Chondrocyte (in vitro differentiated cells): ENCODE measurements at regions not wholly inside any gene's neighbourhood (a gene's known extent, or its start where the extent isn't known, plus 50 kb on each side); places are given as distances from the start of the nearest gene placed in this dataset.
"Not testable (repeated sequence)": the region's sequence is repeated elsewhere in the genome, so short reads cannot be mapped to it uniquely, and the experiment has no call there.

Experiments used
- DNase-seq: peaks from one replicate; pipeline ENCODE4 v3.0.0; 2021; ENCODE audit warnings: mixed read lengths, low spot score
- H3K27ac Mint-ChIP-seq: one replicate; pipeline ENCODE4 v1.8.0; 2021; ENCODE audit warnings: mild to moderate bottlenecking, moderate library complexity, mixed read lengths; ENCODE audit not compliant: unreplicated experiment
- H3K27me3 Mint-ChIP-seq: 2 replicates; pipeline ENCODE4 v1.8.0; 2021; ENCODE audit warnings: low read depth, mixed read lengths
- H3K36me3 Mint-ChIP-seq: 2 replicates; pipeline ENCODE4 v1.8.0; 2021; ENCODE audit warnings: low read depth, mixed read lengths
- H3K4me1 Mint-ChIP-seq: 2 replicates; pipeline ENCODE4 v1.8.0; 2021; ENCODE audit warnings: low read depth, mild to moderate bottlenecking, mixed read lengths
- H3K4me3 Mint-ChIP-seq: one replicate; pipeline ENCODE4 v1.8.0; 2021; ENCODE audit warnings: mild to moderate bottlenecking, moderate library complexity, mixed read lengths; ENCODE audit not compliant: unreplicated experiment
- H3K9me3 Mint-ChIP-seq: 2 replicates; pipeline ENCODE4 v1.8.0; 2021; ENCODE audit warnings: low read depth, mixed read lengths
- TF ChIP-seq, protein P1 (sequence below): fragments of 200-600 bp; sonication (generic); IDR thresholded peaks from 2 replicates; pipeline ENCODE4 v1.5.0; 2021; ENCODE audit warnings: antibody characterized with exemption, mild to moderate bottlenecking, moderate library complexity

DNA sequence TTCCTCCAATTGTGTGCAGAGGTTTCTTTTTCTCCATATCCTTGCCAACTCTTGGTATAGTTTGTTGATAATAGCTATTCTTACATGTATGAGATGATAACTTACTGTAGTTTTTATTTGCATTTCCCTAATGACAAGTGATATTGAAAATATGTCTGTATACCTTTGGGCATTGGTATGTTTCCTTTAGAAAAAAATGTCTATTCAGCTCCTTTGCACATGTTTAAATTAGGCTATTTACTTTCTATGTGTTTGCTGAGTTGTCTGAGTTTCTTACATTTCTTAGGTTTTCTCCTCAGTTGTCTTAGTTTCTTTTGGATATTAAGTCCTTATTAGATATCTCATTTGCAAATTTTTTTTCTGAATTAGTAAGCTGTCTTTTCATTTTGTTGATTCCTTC is 487.3 kb upstream of the EPHA5 start:
- no peaks in the 10 kb centered on the region for H3K36me3 Mint-ChIP-seq
- H3K27me3 Mint-ChIP-seq = no peaks in the 10 kb centered on the region
- no peak for DNase-seq
- no peak overlapping the region for H3K4me3 Mint-ChIP-seq
- peaks cover 11% of the 10 kb centered on the region for H3K9me3 Mint-ChIP-seq
- H3K27ac Mint-ChIP-seq = no peak overlapping the region
- TF ChIP-seq, protein P1, sequence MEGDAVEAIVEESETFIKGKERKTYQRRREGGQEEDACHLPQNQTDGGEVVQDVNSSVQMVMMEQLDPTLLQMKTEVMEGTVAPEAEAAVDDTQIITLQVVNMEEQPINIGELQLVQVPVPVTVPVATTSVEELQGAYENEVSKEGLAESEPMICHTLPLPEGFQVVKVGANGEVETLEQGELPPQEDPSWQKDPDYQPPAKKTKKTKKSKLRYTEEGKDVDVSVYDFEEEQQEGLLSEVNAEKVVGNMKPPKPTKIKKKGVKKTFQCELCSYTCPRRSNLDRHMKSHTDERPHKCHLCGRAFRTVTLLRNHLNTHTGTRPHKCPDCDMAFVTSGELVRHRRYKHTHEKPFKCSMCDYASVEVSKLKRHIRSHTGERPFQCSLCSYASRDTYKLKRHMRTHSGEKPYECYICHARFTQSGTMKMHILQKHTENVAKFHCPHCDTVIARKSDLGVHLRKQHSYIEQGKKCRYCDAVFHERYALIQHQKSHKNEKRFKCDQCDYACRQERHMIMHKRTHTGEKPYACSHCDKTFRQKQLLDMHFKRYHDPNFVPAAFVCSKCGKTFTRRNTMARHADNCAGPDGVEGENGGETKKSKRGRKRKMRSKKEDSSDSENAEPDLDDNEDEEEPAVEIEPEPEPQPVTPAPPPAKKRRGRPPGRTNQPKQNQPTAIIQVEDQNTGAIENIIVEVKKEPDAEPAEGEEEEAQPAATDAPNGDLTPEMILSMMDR = no peak
- no peaks in the 10 kb centered on the region for H3K4me1 Mint-ChIP-seq

DNA sequence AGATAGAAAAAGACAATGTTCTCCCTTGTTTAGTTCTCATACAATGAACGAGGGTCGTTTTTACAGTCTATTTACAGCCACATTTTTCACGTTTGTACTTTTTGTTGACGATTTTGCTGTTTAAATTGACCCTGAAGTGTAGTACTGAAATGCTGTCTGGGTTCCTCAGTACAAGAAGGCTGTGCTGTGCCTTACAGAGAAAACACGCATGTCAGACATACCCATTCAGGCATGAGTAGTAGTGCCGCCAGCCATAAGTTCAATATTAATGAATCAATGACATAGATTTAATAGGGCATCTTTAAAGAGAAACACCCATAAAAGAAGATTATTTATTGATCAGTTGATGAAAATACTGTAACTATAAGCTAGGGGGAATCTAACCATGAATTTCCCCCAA is 459.8 kb upstream of the EPHA5 start:
- no peak overlapping the region for H3K27ac Mint-ChIP-seq

DNA sequence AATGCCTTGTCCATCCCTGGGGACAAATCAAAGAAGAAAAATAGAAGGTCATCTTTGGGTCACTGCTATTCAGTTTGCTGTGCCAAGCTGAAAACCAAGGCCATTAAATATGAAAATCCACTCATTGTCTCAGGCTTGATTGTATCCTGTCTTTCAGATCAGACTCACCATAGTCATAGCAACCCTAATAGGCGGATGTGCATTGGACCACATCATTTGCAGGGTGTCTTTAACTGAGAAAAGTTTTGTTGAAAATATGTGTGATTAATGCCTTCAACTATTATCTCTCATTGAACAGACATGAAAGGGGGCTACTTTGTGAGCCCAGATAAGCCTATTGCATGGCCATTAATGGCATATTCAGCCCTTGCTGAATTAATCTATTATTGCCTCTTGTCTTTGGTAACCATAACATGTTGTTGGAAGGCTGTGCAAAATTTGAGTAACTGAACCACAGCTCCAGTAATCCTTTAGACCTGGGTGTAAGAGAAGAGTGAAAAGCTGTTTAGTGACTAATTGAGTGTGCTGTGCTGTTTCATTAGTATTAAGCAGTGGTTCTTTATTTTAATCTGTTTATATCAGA is 453.6 kb upstream of the EPHA5 start:
- H3K36me3 Mint-ChIP-seq = no peaks in the 10 kb centered on the region
- no peaks in the 10 kb centered on the region for H3K9me3 Mint-ChIP-seq
- TF ChIP-seq, protein P1 = no peak
- no peaks in the 10 kb centered on the region for H3K4me1 Mint-ChIP-seq
- no peak overlapping the region for H3K27ac Mint-ChIP-seq
- no peak for DNase-seq
- no peak overlapping the region for H3K4me3 Mint-ChIP-seq
- no peaks in the 10 kb centered on the region for H3K27me3 Mint-ChIP-seq

More for the DNA sequence above, 459.8 kb upstream of the EPHA5 start:
- H3K4me1 Mint-ChIP-seq = no peaks in the 10 kb centered on the region
- no peaks in the 10 kb centered on the region for H3K27me3 Mint-ChIP-seq
- no peak for DNase-seq
- no peaks in the 10 kb centered on the region for H3K9me3 Mint-ChIP-seq
- H3K4me3 Mint-ChIP-seq = no peak overlapping the region
- TF ChIP-seq, protein P1 = no peak
- H3K36me3 Mint-ChIP-seq = no peaks in the 10 kb centered on the region

DNA sequence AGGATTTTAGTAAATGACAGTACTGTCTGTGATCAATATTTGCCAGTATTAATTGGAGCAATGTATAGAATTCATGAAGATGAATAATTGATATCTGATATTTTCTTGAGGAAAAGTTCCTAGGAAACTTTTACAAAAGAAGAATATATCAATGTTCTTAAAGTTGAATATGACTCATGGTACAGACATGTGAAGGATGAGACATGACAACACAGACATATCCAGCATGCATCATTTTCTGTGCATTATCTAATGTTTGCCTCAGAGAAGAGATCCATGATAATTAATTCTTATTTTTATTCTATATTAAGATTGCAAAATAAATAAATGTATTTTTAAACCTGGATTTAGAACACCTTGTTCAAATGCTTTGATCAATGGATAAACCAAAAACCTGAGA is 452.9 kb upstream of the EPHA5 start:
- no peak overlapping the region for H3K4me3 Mint-ChIP-seq

DNA sequence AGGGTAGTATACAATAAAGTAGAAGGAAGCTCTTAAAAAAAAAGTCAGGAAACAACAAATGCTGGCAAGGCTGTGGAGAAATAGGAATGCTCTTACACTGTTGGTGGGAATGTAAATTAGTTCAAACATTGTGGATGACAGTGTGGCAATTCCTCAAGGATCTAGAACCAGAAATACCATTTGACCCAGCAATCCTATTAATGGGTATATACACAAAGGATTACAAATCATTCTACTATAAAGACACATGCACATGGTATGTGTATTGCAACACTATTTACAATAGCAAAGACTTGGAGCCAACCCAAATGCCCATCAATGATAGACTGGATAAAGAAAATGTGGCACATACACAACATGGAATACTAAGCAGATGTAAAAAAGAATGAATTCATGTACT is 444.9 kb upstream of the EPHA5 start:
- H3K27ac Mint-ChIP-seq, H3K27me3 Mint-ChIP-seq, DNase-seq, H3K4me3 Mint-ChIP-seq, H3K4me1 Mint-ChIP-seq, H3K36me3 Mint-ChIP-seq: not testable (repeated sequence)
- peaks cover 10% of the 10 kb centered on the region for H3K9me3 Mint-ChIP-seq

More for the DNA sequence above, 452.9 kb upstream of the EPHA5 start:
- DNase-seq = no peak
- Mint-ChIP-seq H3K36me3 (no peaks in the 10 kb centered on the region), H3K27ac (no peak overlapping the region), H3K4me1 (no peaks in the 10 kb centered on the region), H3K9me3 (no peaks in the 10 kb centered on the region), H3K27me3 (no peaks in the 10 kb centered on the region)
- TF ChIP-seq, protein P1 = no peak

DNA sequence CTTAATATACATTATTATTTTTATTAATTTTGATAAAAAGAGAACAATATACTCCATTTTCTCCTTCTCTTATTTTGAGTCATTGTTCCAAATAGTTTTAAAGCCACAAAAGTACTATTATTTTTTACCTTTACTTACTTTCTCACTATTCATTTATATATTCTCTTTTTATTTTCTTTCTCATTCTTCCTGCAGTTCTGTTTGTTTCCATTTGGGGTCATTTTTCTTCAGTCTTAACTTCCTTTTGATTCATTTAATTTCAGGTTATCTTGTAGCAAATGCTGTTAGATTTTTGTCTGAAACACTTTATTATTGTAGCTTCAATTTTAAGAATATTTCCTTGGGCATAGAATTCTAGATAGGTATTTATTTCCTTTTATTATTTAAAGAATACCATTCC is 438.6 kb upstream of the EPHA5 start:
- Mint-ChIP-seq H3K36me3 (peaks cover 2% of the 10 kb centered on the region), H3K9me3 (peaks cover 4% of the 10 kb centered on the region), H3K27ac (no peak overlapping the region), H3K4me3 (no peak overlapping the region), H3K27me3 (no peaks in the 10 kb centered on the region), H3K4me1 (no peaks in the 10 kb centered on the region)
- DNase-seq = no peak
- TF ChIP-seq, protein P1 = peak; percentile 62
